Panc1 (cell line): ENCODE measurements at regions not wholly inside any gene's neighbourhood (a gene's known extent, or its start where the extent isn't known, plus 50 kb on each side); places are given as distances from the start of the nearest gene placed in this dataset.

ENCODE experiments used
- ATAC-seq: fragments of 200-7000 bp; cut with Tn5 transposase; 2 replicates; pipeline ENCODE4 v1.9.1; 2020; ENCODE audit warnings: mild to moderate bottlenecking, moderate library complexity
- BruUV-seq: library from RNA; stranded (reverse); fragments of 400-500 nt; replicated peaks from 2 replicates; lab custom pipeline; 2021; lab: Mats Ljungman, UMichigan
- CTCF ChIA-PET: fragments of 300-600 bp; sonication (Branson Sonifier 250); formaldehyde crosslinking; loops from one replicate; lab custom pipeline; 2022; ENCODE audit warnings: antibody characterized with exemption; lab: Charles Lee
- POLR2A ChIA-PET: fragments of 300-600 bp; sonication (Branson Sonifier 250); formaldehyde crosslinking; loops from one replicate; lab custom pipeline; 2022; ENCODE audit warnings: antibody characterized with exemption; lab: Charles Lee
- DNase-seq: peaks from one replicate; pipeline ENCODE4 v3.0.0-alpha.2; 2010; ENCODE audit warnings: low read depth, low spot score
- H3K27ac ChIP-seq: 2 replicates; pipeline ENCODE4 v1.5.1; 2011; ENCODE audit warnings: mild to moderate bottlenecking, low read length, inconsistent platforms
- H3K27me3 ChIP-seq: fragments of 200-500 bp; sonication (Bioruptor generic); 2 replicates; pipeline ENCODE4 v1.6.0; 2014; ENCODE audit warnings: low read length, inconsistent platforms; ENCODE audit not compliant: control insufficient read depth, insufficient read depth
- H3K36me3 ChIP-seq: fragments of 200-500 bp; sonication (Bioruptor generic); 2 replicates; pipeline ENCODE4 v1.5.1; 2014; ENCODE audit warnings: inconsistent platforms, mild to moderate bottlenecking, low read length, moderate library complexity; ENCODE audit not compliant: control insufficient read depth, insufficient read depth
- H3K4me1 ChIP-seq: 2 replicates; pipeline ENCODE4 v1.5.1; 2011; ENCODE audit warnings: inconsistent platforms, mild to moderate bottlenecking, low read length, moderate library complexity; ENCODE audit not compliant: control insufficient read depth, insufficient read depth
- H3K4me3 ChIP-seq, 2 experiments: 2 replicates each; pipeline ENCODE4 v1.5.1; 2011 to 2012; ENCODE audit warnings: low read depth in 2 of 2, low read length in 2 of 2, mild to moderate bottlenecking in 2 of 2, inconsistent platforms in 1 of 2, moderate library complexity in 1 of 2
- H3K9me3 ChIP-seq: fragments of 200-500 bp; sonication (Bioruptor generic); 2 replicates; pipeline ENCODE4 v1.5.1; 2014; ENCODE audit warnings: low read depth, mild to moderate bottlenecking, inconsistent platforms, low read length, moderate library complexity; ENCODE audit not compliant: control insufficient read depth, insufficient read depth
- POLR2AphosphoS5 ChIP-seq: IDR thresholded peaks from 2 replicates; pipeline ENCODE4 v1.6.1; 2012; ENCODE audit warnings: mild to moderate bottlenecking, low read depth, low read length, moderate library complexity
- SIN3A ChIP-seq: IDR thresholded peaks from 2 replicates; pipeline ENCODE4 v1.6.1; 2012; ENCODE audit warnings: low read depth, mild to moderate bottlenecking, low read length, moderate library complexity, borderline replicate concordance; ENCODE audit not compliant: insufficient read depth
- TCF7L2 ChIP-seq: IDR thresholded peaks from 2 replicates; pipeline ENCODE4 v1.6.1; 2011; ENCODE audit warnings: mild to moderate bottlenecking, low read depth, low read length, inconsistent platforms
- in situ Hi-C: cut with HindIII; loops from 2 replicates; pipeline ENCODE4 v1.10.0; 2016; ENCODE audit warnings: low sequenced_read_pairs, low pct_unique_long_range_greater_than_20kb
- intact Hi-C: fragments of 100-400 bp; cut with micrococcal nuclease; formaldehyde crosslinking; loops from one replicate; pipeline ENCODE4 v1.10.0; 2022; ENCODE audit not compliant: unreplicated experiment
- TF ChIP-seq, protein P1 (sequence below), 2 experiments: IDR thresholded peaks; 2 replicates each; pipeline ENCODE4 v1.6.1; 2011 to 2012; ENCODE audit warnings: low read depth in 2 of 2, control low read depth in 1 of 2, low read length in 1 of 2, mild to moderate bottlenecking in 1 of 2, moderate library complexity in 1 of 2; ENCODE audit not compliant: insufficient read depth in 1 of 2
- TF ChIP-seq, protein P2 (sequence below): fragments of 450-650 bp; IDR thresholded peaks from 2 replicates; pipeline ENCODE4 v1.5.1; 2017; ENCODE audit warnings: mild to moderate bottlenecking

DNA sequence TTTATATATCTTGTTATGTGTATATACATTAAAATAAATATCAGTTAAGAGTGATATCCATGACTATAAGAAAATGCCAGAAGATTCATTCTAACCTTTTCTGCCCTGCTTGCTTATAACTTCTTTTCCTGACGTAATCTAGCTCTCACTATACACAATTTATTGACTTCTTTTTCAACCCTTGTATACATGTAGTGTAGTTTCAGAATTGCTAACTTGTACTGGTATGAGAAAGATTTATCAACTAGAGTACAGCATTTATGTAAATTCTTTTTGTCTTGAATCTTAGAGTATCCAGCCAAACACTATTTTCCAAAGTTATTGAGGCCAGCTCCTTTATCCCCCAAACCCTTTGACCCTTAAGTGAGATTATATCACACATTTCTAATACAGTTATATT is 798.0 kb upstream of the RAB6C start:
- intact Hi-C loops (no loop called here), in situ Hi-C loops (no loop called here)
- no peaks in the 10 kb centered on the region for H3K9me3 ChIP-seq
- TF ChIP-seq POLR2AphosphoS5 (no peak), TCF7L2 (no peak), SIN3A (no peak)
- TF ChIP-seq, protein P1, sequence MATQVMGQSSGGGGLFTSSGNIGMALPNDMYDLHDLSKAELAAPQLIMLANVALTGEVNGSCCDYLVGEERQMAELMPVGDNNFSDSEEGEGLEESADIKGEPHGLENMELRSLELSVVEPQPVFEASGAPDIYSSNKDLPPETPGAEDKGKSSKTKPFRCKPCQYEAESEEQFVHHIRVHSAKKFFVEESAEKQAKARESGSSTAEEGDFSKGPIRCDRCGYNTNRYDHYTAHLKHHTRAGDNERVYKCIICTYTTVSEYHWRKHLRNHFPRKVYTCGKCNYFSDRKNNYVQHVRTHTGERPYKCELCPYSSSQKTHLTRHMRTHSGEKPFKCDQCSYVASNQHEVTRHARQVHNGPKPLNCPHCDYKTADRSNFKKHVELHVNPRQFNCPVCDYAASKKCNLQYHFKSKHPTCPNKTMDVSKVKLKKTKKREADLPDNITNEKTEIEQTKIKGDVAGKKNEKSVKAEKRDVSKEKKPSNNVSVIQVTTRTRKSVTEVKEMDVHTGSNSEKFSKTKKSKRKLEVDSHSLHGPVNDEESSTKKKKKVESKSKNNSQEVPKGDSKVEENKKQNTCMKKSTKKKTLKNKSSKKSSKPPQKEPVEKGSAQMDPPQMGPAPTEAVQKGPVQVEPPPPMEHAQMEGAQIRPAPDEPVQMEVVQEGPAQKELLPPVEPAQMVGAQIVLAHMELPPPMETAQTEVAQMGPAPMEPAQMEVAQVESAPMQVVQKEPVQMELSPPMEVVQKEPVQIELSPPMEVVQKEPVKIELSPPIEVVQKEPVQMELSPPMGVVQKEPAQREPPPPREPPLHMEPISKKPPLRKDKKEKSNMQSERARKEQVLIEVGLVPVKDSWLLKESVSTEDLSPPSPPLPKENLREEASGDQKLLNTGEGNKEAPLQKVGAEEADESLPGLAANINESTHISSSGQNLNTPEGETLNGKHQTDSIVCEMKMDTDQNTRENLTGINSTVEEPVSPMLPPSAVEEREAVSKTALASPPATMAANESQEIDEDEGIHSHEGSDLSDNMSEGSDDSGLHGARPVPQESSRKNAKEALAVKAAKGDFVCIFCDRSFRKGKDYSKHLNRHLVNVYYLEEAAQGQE (IDR thresholded peaks at IDR 0.05; ENCODE audit: insufficient read depth in 1 of 2, low read depth in 2 of 2, low read length in 1 of 2): no peak
- TF ChIP-seq, protein P2, sequence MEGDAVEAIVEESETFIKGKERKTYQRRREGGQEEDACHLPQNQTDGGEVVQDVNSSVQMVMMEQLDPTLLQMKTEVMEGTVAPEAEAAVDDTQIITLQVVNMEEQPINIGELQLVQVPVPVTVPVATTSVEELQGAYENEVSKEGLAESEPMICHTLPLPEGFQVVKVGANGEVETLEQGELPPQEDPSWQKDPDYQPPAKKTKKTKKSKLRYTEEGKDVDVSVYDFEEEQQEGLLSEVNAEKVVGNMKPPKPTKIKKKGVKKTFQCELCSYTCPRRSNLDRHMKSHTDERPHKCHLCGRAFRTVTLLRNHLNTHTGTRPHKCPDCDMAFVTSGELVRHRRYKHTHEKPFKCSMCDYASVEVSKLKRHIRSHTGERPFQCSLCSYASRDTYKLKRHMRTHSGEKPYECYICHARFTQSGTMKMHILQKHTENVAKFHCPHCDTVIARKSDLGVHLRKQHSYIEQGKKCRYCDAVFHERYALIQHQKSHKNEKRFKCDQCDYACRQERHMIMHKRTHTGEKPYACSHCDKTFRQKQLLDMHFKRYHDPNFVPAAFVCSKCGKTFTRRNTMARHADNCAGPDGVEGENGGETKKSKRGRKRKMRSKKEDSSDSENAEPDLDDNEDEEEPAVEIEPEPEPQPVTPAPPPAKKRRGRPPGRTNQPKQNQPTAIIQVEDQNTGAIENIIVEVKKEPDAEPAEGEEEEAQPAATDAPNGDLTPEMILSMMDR: no peak
- POLR2A ChIA-PET: no interaction called here
- no peak for ATAC-seq
- H3K27me3 ChIP-seq: no peaks in the 10 kb centered on the region; the same call in 1 of the 2 replicates
- no peak for DNase-seq
- H3K4me3 ChIP-seq: no peak overlapping the region
- BruUV-seq: no TSS peak
- H3K27ac ChIP-seq: no peak overlapping the region
- H3K36me3 ChIP-seq: no peaks in the 10 kb centered on the region
- CTCF ChIA-PET: no interaction called here
- H3K4me1 ChIP-seq: no peaks in the 10 kb centered on the region

- CTCF ChIA-PET: no interaction called here
- in situ Hi-C loops: no loop called here
- ATAC-seq: no peak
These were observed 797.5 kb upstream of the RAB6C start for GRCh38 chr2:129181963-129182362.

More at GRCh38 chr2:129181963-129182362, 797.5 kb upstream of the RAB6C start:
- no peak for TF ChIP-seq POLR2AphosphoS5
- TF ChIP-seq, protein P1 (IDR thresholded peaks at IDR 0.05; ENCODE audit: insufficient read depth in 1 of 2, low read depth in 2 of 2, low read length in 1 of 2): no peak
- no peak for TF ChIP-seq TCF7L2
- no TSS peak for BruUV-seq
- no peak overlapping the region for H3K27ac ChIP-seq
- H3K4me1 ChIP-seq: no peaks in the 10 kb centered on the region
- DNase-seq: no peak
- POLR2A ChIA-PET: no interaction called here
- intact Hi-C loops: no loop called here
- H3K27me3 ChIP-seq: no peaks in the 10 kb centered on the region; the same call in 1 of the 2 replicates
- no peaks in the 10 kb centered on the region for H3K9me3 ChIP-seq
- no peak overlapping the region for H3K4me3 ChIP-seq
- no peaks in the 10 kb centered on the region for H3K36me3 ChIP-seq
